ENCODE measurements at regions not wholly inside any gene's neighbourhood (a gene's known extent, or its start where the extent isn't known, plus 50 kb on each side); places are given as distances from the start of the nearest gene placed in this dataset.

DNA sequence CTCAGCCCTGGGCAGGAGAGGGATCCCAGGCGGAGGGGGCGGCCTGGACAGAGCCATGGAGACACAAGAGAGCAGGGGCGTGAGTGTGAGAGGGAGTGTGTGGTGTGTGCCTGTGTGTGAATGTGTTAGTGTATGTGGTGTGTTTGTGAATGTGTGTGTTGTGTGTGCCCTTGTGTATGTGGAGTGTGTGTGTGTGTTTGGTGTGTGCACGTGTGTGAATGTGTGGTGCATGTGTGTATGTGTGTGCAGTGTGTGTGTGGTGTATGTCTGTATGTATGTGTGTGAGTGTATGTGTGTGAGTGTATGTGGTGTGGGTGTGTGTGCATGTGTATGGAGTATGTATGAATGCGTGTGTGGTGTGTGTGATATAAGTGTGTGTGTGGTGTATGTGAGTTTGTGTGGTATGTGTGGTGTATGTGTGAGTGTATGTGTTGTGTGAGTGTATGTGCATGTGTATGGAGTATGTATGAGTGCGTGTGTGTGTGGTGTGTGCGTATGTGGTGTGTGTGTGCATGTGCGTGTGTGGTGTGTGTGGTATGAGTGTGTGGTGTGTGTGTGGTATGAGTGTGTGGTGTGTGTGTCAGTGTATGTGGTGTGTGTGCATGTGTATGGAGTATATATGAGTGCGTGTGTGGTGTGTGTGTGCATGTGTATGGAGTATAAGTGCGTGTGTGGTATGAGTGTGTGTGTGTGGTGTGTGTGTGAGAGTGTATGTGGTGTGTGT is 175.2 kb upstream of the AFDN start:
- Mint-ChIP-seq H3K27ac (ENCODE audit: unreplicated experiment) (no peak overlapping the region), H3K4me3 (ENCODE audit: unreplicated experiment) (no peak overlapping the region), H3K27me3 (ENCODE audit: unreplicated experiment) (peaks cover 7% of the 10 kb centered on the region), H3K9me3 (ENCODE audit: unreplicated experiment) (peaks cover 4% of the 10 kb centered on the region), H3K4me1 (ENCODE audit: unreplicated experiment) (peaks cover 32% of the 10 kb centered on the region), H3K36me3 (ENCODE audit: low read depth, unreplicated experiment) (peaks cover 13% of the 10 kb centered on the region)
- no peak for DNase-seq (ENCODE audit: low spot score)
- TF ChIP-seq, protein P1, sequence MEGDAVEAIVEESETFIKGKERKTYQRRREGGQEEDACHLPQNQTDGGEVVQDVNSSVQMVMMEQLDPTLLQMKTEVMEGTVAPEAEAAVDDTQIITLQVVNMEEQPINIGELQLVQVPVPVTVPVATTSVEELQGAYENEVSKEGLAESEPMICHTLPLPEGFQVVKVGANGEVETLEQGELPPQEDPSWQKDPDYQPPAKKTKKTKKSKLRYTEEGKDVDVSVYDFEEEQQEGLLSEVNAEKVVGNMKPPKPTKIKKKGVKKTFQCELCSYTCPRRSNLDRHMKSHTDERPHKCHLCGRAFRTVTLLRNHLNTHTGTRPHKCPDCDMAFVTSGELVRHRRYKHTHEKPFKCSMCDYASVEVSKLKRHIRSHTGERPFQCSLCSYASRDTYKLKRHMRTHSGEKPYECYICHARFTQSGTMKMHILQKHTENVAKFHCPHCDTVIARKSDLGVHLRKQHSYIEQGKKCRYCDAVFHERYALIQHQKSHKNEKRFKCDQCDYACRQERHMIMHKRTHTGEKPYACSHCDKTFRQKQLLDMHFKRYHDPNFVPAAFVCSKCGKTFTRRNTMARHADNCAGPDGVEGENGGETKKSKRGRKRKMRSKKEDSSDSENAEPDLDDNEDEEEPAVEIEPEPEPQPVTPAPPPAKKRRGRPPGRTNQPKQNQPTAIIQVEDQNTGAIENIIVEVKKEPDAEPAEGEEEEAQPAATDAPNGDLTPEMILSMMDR (IDR thresholded peaks at IDR 0.05; ENCODE audit: unreplicated experiment): no peak

DNA sequence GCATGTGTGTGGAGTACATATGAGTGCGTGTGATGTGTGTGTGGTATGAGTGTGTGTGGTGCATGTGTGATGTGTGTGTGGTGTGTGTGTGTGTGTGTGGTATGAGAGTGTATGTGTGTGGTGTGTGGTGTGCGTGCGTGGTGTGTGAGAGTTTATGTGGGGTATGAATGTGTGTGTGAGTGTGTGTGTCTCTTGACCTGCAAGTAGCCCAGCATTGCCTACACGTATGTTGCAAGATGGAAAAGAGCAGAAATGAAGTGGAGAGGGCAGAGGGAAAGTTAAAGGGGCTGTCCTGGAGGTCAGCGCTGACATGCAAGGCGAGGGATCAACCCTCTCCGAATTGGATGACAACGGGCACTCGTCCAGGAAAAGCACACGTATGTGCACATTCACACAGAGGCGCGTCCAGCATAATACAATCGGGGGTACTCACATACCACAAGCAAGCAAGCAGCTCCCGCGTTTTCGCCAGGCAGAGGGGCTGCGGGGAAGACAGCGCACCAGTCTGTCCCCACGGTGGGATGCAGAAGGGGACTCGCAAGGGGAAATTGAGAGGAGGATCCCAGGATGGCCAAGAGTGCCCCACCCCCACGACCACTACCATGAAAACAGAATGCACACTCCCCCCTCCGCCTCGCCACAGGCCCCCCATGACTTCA is 174.5 kb upstream of the AFDN start:
- DNase-seq (ENCODE audit: low spot score): no peak
- peaks cover 11% of the 10 kb centered on the region for H3K36me3 Mint-ChIP-seq (ENCODE audit: low read depth, unreplicated experiment)
- no peak overlapping the region for H3K27ac Mint-ChIP-seq (ENCODE audit: unreplicated experiment)
- TF ChIP-seq, protein P1 (IDR thresholded peaks at IDR 0.05; ENCODE audit: unreplicated experiment): no peak
- H3K4me1 Mint-ChIP-seq (ENCODE audit: unreplicated experiment): peaks cover 25% of the 10 kb centered on the region
- H3K27me3 Mint-ChIP-seq (ENCODE audit: unreplicated experiment): peaks cover 7% of the 10 kb centered on the region
- H3K9me3 Mint-ChIP-seq (ENCODE audit: unreplicated experiment): peaks cover 4% of the 10 kb centered on the region
- H3K4me3 Mint-ChIP-seq (ENCODE audit: unreplicated experiment): no peak overlapping the region

- Mint-ChIP-seq H3K36me3 (ENCODE audit: low read depth, unreplicated experiment) (peaks cover 7% of the 10 kb centered on the region), H3K9me3 (ENCODE audit: unreplicated experiment) (peaks cover 4% of the 10 kb centered on the region), H3K4me3 (ENCODE audit: unreplicated experiment) (no peak overlapping the region), H3K4me1 (ENCODE audit: unreplicated experiment) (peaks cover 20% of the 10 kb centered on the region), H3K27me3 (ENCODE audit: unreplicated experiment) (peaks cover 6% of the 10 kb centered on the region), H3K27ac (ENCODE audit: unreplicated experiment) (no peak overlapping the region)
- TF ChIP-seq, protein P1 (IDR thresholded peaks at IDR 0.05; ENCODE audit: unreplicated experiment): no peak
- DNase-seq (ENCODE audit: low spot score): peak; percentile 87
These were observed 174.0 kb upstream of the AFDN start for GRCh38 chr6:167652701-167653095.

DNA sequence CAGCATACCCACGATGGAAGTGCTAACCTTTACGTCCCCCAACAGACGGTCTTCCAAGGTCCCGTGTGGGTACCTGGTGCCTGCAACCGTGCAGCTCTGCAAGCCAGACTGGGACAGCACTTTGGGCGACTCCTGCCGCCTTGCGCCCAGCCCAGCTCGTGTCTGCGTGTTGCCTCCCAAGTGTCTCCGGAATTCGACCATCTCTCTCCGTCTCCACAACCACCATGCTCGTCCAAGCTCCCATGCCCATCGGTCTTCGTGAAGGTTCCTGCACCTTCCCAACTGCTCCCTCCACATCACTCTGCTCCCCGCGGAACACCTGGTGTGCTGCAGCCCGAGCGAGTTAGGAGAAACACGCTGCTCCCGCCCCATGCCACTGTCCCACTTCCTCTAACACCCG is 173.2 kb upstream of the AFDN start:
- DNase-seq (ENCODE audit: low spot score): no peak
- H3K4me1 Mint-ChIP-seq (ENCODE audit: unreplicated experiment): peaks cover 14% of the 10 kb centered on the region
- peaks cover 6% of the 10 kb centered on the region for H3K27me3 Mint-ChIP-seq (ENCODE audit: unreplicated experiment)
- peaks cover 7% of the 10 kb centered on the region for H3K36me3 Mint-ChIP-seq (ENCODE audit: low read depth, unreplicated experiment)
- TF ChIP-seq, protein P1 (IDR thresholded peaks at IDR 0.05; ENCODE audit: unreplicated experiment): no peak
- no peak overlapping the region for H3K27ac Mint-ChIP-seq (ENCODE audit: unreplicated experiment)
- H3K9me3 Mint-ChIP-seq (ENCODE audit: unreplicated experiment): peaks cover 4% of the 10 kb centered on the region
- peak overlapping the region; percentile 66 for H3K4me3 Mint-ChIP-seq (ENCODE audit: unreplicated experiment)

DNA sequence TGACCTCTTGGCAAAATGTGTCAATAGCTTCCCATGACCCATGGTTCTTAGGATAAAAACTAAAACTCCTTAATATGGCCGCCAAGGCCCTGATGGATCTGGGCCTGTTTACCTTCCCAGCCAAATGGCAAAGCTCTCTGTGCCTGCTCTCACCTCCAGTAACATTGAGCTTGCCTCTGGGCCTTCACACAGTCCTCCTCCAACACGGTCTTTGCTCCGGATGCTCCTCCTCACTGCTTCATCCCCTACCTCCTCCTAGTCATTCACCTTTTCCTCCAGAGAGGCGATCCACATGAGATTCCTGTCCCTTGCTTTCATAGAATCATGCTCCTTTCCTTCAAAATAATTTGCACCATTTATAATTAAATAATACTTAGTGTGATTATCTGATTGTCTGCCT is 172.3 kb upstream of the AFDN start:
- Mint-ChIP-seq H3K4me3 (ENCODE audit: unreplicated experiment) (no peak overlapping the region), H3K36me3 (ENCODE audit: low read depth, unreplicated experiment) (peaks cover 7% of the 10 kb centered on the region)
- TF ChIP-seq, protein P1 (IDR thresholded peaks at IDR 0.05; ENCODE audit: unreplicated experiment): no peak

More for the DNA sequence above, 172.3 kb upstream of the AFDN start:
- Mint-ChIP-seq H3K27me3 (ENCODE audit: unreplicated experiment) (peaks cover 4% of the 10 kb centered on the region), H3K27ac (ENCODE audit: unreplicated experiment) (no peak overlapping the region), H3K9me3 (ENCODE audit: unreplicated experiment) (peaks cover 4% of the 10 kb centered on the region), H3K4me1 (ENCODE audit: unreplicated experiment) (peaks cover 10% of the 10 kb centered on the region)
- no peak for DNase-seq (ENCODE audit: low spot score)

Measured in endothelial cell (in vitro differentiated cells).